Caco-2 (cell line): ENCODE measurements at regions not wholly inside any gene's neighbourhood (a gene's known extent, or its start where the extent isn't known, plus 50 kb on each side); places are given as distances from the start of the nearest gene placed in this dataset.

Source experiments
- BruUV-seq: library from RNA; stranded (reverse); fragments of 400-500 nt; replicated peaks from 2 replicates; lab custom pipeline; 2021; lab: Mats Ljungman, UMichigan
- CTCF ChIA-PET: fragments of 300-600 bp; sonication (Branson Sonifier 250); formaldehyde crosslinking; loops from one replicate; lab custom pipeline; 2022; ENCODE audit warnings: antibody characterized with exemption; lab: Charles Lee
- POLR2A ChIA-PET: fragments of 300-600 bp; sonication (Branson Sonifier 250); formaldehyde crosslinking; loops from one replicate; lab custom pipeline; 2022; ENCODE audit warnings: antibody characterized with exemption; lab: Charles Lee
- DNase-seq, 2 experiments: peaks; one replicate each; pipeline versions ENCODE4 v3.0.0 to v3.0.0-alpha.2; 2020 to 2022
- H3K27me3 ChIP-seq: replicated peaks from 2 replicates; pipeline ENCODE4 v1.6.0; 2011; ENCODE audit warnings: low read length; ENCODE audit not compliant: control insufficient read depth, insufficient read depth
- H3K36me3 ChIP-seq: 2 replicates; pipeline ENCODE4 v1.5.1; 2011; ENCODE audit warnings: low read length; ENCODE audit not compliant: control insufficient read depth, insufficient read depth
- H3K4me1 ChIP-seq: fragments of 250-450 bp; sonication (Bioruptor Pico); 2 replicates; pipeline ENCODE4 v1.5.1; 2020; ENCODE audit warnings: mild to moderate bottlenecking
- H3K4me3 ChIP-seq: 2 replicates; pipeline ENCODE4 v1.5.1; 2011; ENCODE audit warnings: low read depth, mild to moderate bottlenecking, control low read depth, low read length
- H3K9me3 ChIP-seq: fragments of 250-450 bp; sonication (Bioruptor Pico); 2 replicates; pipeline ENCODE4 v1.5.1; 2020; ENCODE audit warnings: mild to moderate bottlenecking, moderate library complexity
- H3K27ac Mint-ChIP-seq: one replicate; pipeline ENCODE4 v1.8.0; 2022; ENCODE audit warnings: mixed read lengths; ENCODE audit not compliant: unreplicated experiment
- H3K27me3 Mint-ChIP-seq: one replicate; pipeline ENCODE4 v1.8.0; 2022; ENCODE audit warnings: mixed read lengths; ENCODE audit not compliant: insufficient read depth, unreplicated experiment
- H3K36me3 Mint-ChIP-seq: one replicate; pipeline ENCODE4 v1.8.0; 2022; ENCODE audit warnings: mild to moderate bottlenecking, mixed read lengths; ENCODE audit not compliant: insufficient read depth, unreplicated experiment
- H3K4me1 Mint-ChIP-seq: one replicate; pipeline ENCODE4 v1.8.0; 2022; ENCODE audit warnings: low read depth, mixed read lengths; ENCODE audit not compliant: unreplicated experiment
- H3K4me3 Mint-ChIP-seq: one replicate; pipeline ENCODE4 v1.8.0; 2022; ENCODE audit warnings: mild to moderate bottlenecking, moderate library complexity, mixed read lengths; ENCODE audit not compliant: unreplicated experiment
- H3K9me3 Mint-ChIP-seq: one replicate; pipeline ENCODE4 v1.8.0; 2022; ENCODE audit warnings: mixed read lengths; ENCODE audit not compliant: unreplicated experiment
- CTCF ChIP-seq, 2 experiments: fragments of 200-600 bp in 1 of 2; IDR thresholded peaks; 1 replicate in 1 of 2; 2 replicates in 1 of 2; pipeline versions ENCODE4 v1.5.1 to v1.8.0; 2011 to 2022; ENCODE audit warnings: antibody characterized with exemption in 1 of 2, control low read depth in 1 of 2, inconsistent platforms in 1 of 2, low read depth in 1 of 2, low read length in 1 of 2, mild to moderate bottlenecking in 1 of 2, moderate library complexity in 1 of 2; ENCODE audit not compliant: insufficient read depth in 1 of 2, severe bottlenecking in 1 of 2, unreplicated experiment in 1 of 2
- intact Hi-C: fragments of 100-400 bp; cut with micrococcal nuclease; formaldehyde crosslinking; loops from one replicate; pipeline ENCODE4 v1.10.0; 2022; ENCODE audit not compliant: unreplicated experiment

- Histone ChIP-seq H3K4me3 (no peak overlapping the region), H3K9me3 (no peaks in the 10 kb centered on the region), H3K27me3 (no peaks in the 10 kb centered on the region), H3K36me3 (no peaks in the 10 kb centered on the region; the same call in 1 of the 2 replicates), H3K4me1 (no peaks in the 10 kb centered on the region)
- DNase-seq, result no peak
- TF ChIP-seq CTCF (IDR thresholded peaks at IDR 0.05; ENCODE audit: insufficient read depth in 1 of 2, low read depth in 1 of 2, low read length in 1 of 2, severe bottlenecking in 1 of 2, unreplicated experiment in 1 of 2), result no peak
- Mint-ChIP-seq H3K4me3 (no peak overlapping the region), H3K36me3 (peaks cover 6% of the 10 kb centered on the region), H3K27ac (no peak overlapping the region), H3K9me3 (no peaks in the 10 kb centered on the region), H3K4me1 (no peaks in the 10 kb centered on the region), H3K27me3 (peaks cover 11% of the 10 kb centered on the region)
- ChIA-PET CTCF (no interaction called here), POLR2A (no interaction called here)
- BruUV-seq, result no TSS peak
- intact Hi-C loops, result loop anchor here (5.0 kb wide), 1 partner anchor 142 kb away; no protein-coding TSS in a partner anchor
Observed at GRCh38 chr2:136235546-136235945, 117.6 kb upstream of the CXCR4 start.

GRCh38 chr2:136234261-136234660 is 116.3 kb upstream of the CXCR4 start:
- no peak for DNase-seq
- H3K36me3 ChIP-seq, result no peaks in the 10 kb centered on the region; the same call in 1 of the 2 replicates
- ChIA-PET POLR2A (no interaction called here), CTCF (no interaction called here)
- no peaks in the 10 kb centered on the region for H3K4me1 Mint-ChIP-seq
- peaks cover 16% of the 10 kb centered on the region for H3K27me3 Mint-ChIP-seq
- no peaks in the 10 kb centered on the region for H3K9me3 Mint-ChIP-seq
- H3K9me3 ChIP-seq, result no peaks in the 10 kb centered on the region; the same call in 1 of the 2 replicates
- no TSS peak for BruUV-seq
- no peaks in the 10 kb centered on the region for H3K4me1 ChIP-seq
- peaks cover 6% of the 10 kb centered on the region for H3K36me3 Mint-ChIP-seq
- no peak overlapping the region for H3K27ac Mint-ChIP-seq
- no peaks in the 10 kb centered on the region for H3K27me3 ChIP-seq
- no peak overlapping the region for H3K4me3 ChIP-seq
- no peak for TF ChIP-seq CTCF (IDR thresholded peaks at IDR 0.05; ENCODE audit: insufficient read depth in 1 of 2, low read depth in 1 of 2, low read length in 1 of 2, severe bottlenecking in 1 of 2, unreplicated experiment in 1 of 2)
- H3K4me3 Mint-ChIP-seq, result no peak overlapping the region
- intact Hi-C loops, result no loop called here

- Mint-ChIP-seq H3K27me3 (peaks cover 20% of the 10 kb centered on the region), H3K9me3 (no peaks in the 10 kb centered on the region), H3K36me3 (peaks cover 6% of the 10 kb centered on the region), H3K27ac (no peak overlapping the region), H3K4me1 (no peaks in the 10 kb centered on the region), H3K4me3 (no peak overlapping the region)
- no peak for DNase-seq
- Histone ChIP-seq H3K9me3 (no peaks in the 10 kb centered on the region; the same call in 1 of the 2 replicates), H3K4me1 (no peaks in the 10 kb centered on the region), H3K36me3 (no peaks in the 10 kb centered on the region), H3K27me3 (no peaks in the 10 kb centered on the region), H3K4me3 (no peak overlapping the region)
- TF ChIP-seq CTCF (IDR thresholded peaks at IDR 0.05; ENCODE audit: insufficient read depth in 1 of 2, low read depth in 1 of 2, low read length in 1 of 2, severe bottlenecking in 1 of 2, unreplicated experiment in 1 of 2), result no peak
- intact Hi-C loops, result no loop called here
- ChIA-PET CTCF (no interaction called here), POLR2A (no interaction called here)
- no TSS peak for BruUV-seq
Observed at GRCh38 chr2:136233298-136233697, 115.3 kb upstream of the CXCR4 start.
